ENCODE measurements at regions not wholly inside any gene's neighbourhood (a gene's known extent, or its start where the extent isn't known, plus 50 kb on each side); places are given as distances from the start of the nearest gene placed in this dataset.

GRCh38 chr1:38305666-38306065 is 259.1 kb upstream of the POU3F1 start:
- DNase-seq (ENCODE audit: insufficient read length, low spot score) (no peak), FAIRE-seq (no peak)
- TF ChIP-seq PAX5 (IDR thresholded peaks at IDR 0.05; ENCODE audit: insufficient read depth, low read length, severe bottlenecking) (no peak), POLR2A (IDR thresholded peaks at IDR 0.05; ENCODE audit: low read depth, low read length) (no peak), POLR2AphosphoS5 (IDR thresholded peaks at IDR 0.05; ENCODE audit: low read depth, low read length) (no peak), TAF1 (IDR thresholded peaks at IDR 0.05; ENCODE audit: low read depth, low read length) (no peak), SPI1 (IDR thresholded peaks at IDR 0.05; ENCODE audit: low read depth, low read length) (no peak)

- no peak for TF ChIP-seq SPI1 (IDR thresholded peaks at IDR 0.05; ENCODE audit: low read depth, low read length)
- no peak for DNase-seq (ENCODE audit: insufficient read length, low spot score)
- FAIRE-seq = no peak
Observed at GRCh38 chr1:38303843-38304242, 257.2 kb upstream of the POU3F1 start.

- TF ChIP-seq POU2F2 (IDR thresholded peaks at IDR 0.05; ENCODE audit: low read depth, low read length) (no peak), POLR2A (IDR thresholded peaks at IDR 0.05; ENCODE audit: low read depth, low read length) (no peak), PAX5 (IDR thresholded peaks at IDR 0.05; ENCODE audit: insufficient read depth, low read length, severe bottlenecking) (no peak), TAF1 (IDR thresholded peaks at IDR 0.05; ENCODE audit: low read depth, low read length) (no peak), POLR2AphosphoS5 (IDR thresholded peaks at IDR 0.05; ENCODE audit: low read depth, low read length) (no peak), SPI1 (IDR thresholded peaks at IDR 0.05; ENCODE audit: low read depth, low read length) (no peak)
- no peak for FAIRE-seq
- DNase-seq (ENCODE audit: insufficient read length, low spot score) = no peak
Observed at GRCh38 chr1:38301040-38301439, 254.4 kb upstream of the POU3F1 start.

- DNase-seq (ENCODE audit: insufficient read length, low spot score) = no peak
- FAIRE-seq = no peak
- TF ChIP-seq SPI1 (IDR thresholded peaks at IDR 0.05; ENCODE audit: low read depth, low read length) (no peak), TAF1 (IDR thresholded peaks at IDR 0.05; ENCODE audit: low read depth, low read length) (no peak), PAX5 (IDR thresholded peaks at IDR 0.05; ENCODE audit: insufficient read depth, low read length, severe bottlenecking) (no peak), POLR2AphosphoS5 (IDR thresholded peaks at IDR 0.05; ENCODE audit: low read depth, low read length) (no peak), POU2F2 (IDR thresholded peaks at IDR 0.05; ENCODE audit: low read depth, low read length) (no peak), POLR2A (IDR thresholded peaks at IDR 0.05; ENCODE audit: low read depth, low read length) (no peak)
Observed at GRCh38 chr1:38300616-38301015, 254.0 kb upstream of the POU3F1 start.

GRCh38 chr1:38297842-38298241 is 251.2 kb upstream of the POU3F1 start:
- TF ChIP-seq PAX5 (IDR thresholded peaks at IDR 0.05; ENCODE audit: insufficient read depth, low read length, severe bottlenecking) (no peak), SPI1 (IDR thresholded peaks at IDR 0.05; ENCODE audit: low read depth, low read length) (no peak), TAF1 (IDR thresholded peaks at IDR 0.05; ENCODE audit: low read depth, low read length) (no peak)
- no peak for FAIRE-seq
- DNase-seq (ENCODE audit: insufficient read length, low spot score) = no peak

- TF ChIP-seq SPI1 (IDR thresholded peaks at IDR 0.05; ENCODE audit: low read depth, low read length) (no peak), POLR2AphosphoS5 (IDR thresholded peaks at IDR 0.05; ENCODE audit: low read depth, low read length) (no peak), TAF1 (IDR thresholded peaks at IDR 0.05; ENCODE audit: low read depth, low read length) (no peak), POU2F2 (IDR thresholded peaks at IDR 0.05; ENCODE audit: low read depth, low read length) (no peak), PAX5 (IDR thresholded peaks at IDR 0.05; ENCODE audit: insufficient read depth, low read length, severe bottlenecking) (no peak), POLR2A (IDR thresholded peaks at IDR 0.05; ENCODE audit: low read depth, low read length) (no peak)
- no peak for FAIRE-seq
- DNase-seq (ENCODE audit: insufficient read length, low spot score) = no peak
Observed at GRCh38 chr1:38297246-38297645, 250.7 kb upstream of the POU3F1 start.

GRCh38 chr1:38296047-38296446 is 249.5 kb upstream of the POU3F1 start:
- DNase-seq (ENCODE audit: insufficient read length, low spot score) = no peak

GRCh38 chr1:38293567-38293966 is 247.0 kb upstream of the POU3F1 start:
- TF ChIP-seq POLR2A (IDR thresholded peaks at IDR 0.05; ENCODE audit: low read depth, low read length) (no peak), PAX5 (IDR thresholded peaks at IDR 0.05; ENCODE audit: insufficient read depth, low read length, severe bottlenecking) (no peak), POU2F2 (IDR thresholded peaks at IDR 0.05; ENCODE audit: low read depth, low read length) (no peak), TAF1 (IDR thresholded peaks at IDR 0.05; ENCODE audit: low read depth, low read length) (no peak), SPI1 (IDR thresholded peaks at IDR 0.05; ENCODE audit: low read depth, low read length) (no peak), POLR2AphosphoS5 (IDR thresholded peaks at IDR 0.05; ENCODE audit: low read depth, low read length) (no peak)
- DNase-seq (ENCODE audit: insufficient read length, low spot score) (no peak), FAIRE-seq (no peak)

More at GRCh38 chr1:38296047-38296446, 249.5 kb upstream of the POU3F1 start:
- no peak for TF ChIP-seq PAX5 (IDR thresholded peaks at IDR 0.05; ENCODE audit: insufficient read depth, low read length, severe bottlenecking)
- no peak for TF ChIP-seq POLR2A (IDR thresholded peaks at IDR 0.05; ENCODE audit: low read depth, low read length)
- no peak for TF ChIP-seq TAF1 (IDR thresholded peaks at IDR 0.05; ENCODE audit: low read depth, low read length)
- TF ChIP-seq SPI1 (IDR thresholded peaks at IDR 0.05; ENCODE audit: low read depth, low read length) = no peak
- TF ChIP-seq POU2F2 (IDR thresholded peaks at IDR 0.05; ENCODE audit: low read depth, low read length) = no peak
- no peak for TF ChIP-seq POLR2AphosphoS5 (IDR thresholded peaks at IDR 0.05; ENCODE audit: low read depth, low read length)
- no peak for FAIRE-seq

- FAIRE-seq (no peak), DNase-seq (ENCODE audit: insufficient read length, low spot score) (no peak)
- no peak for TF ChIP-seq SPI1 (IDR thresholded peaks at IDR 0.05; ENCODE audit: low read depth, low read length)
- TF ChIP-seq PAX5 (IDR thresholded peaks at IDR 0.05; ENCODE audit: insufficient read depth, low read length, severe bottlenecking) = no peak
- no peak for TF ChIP-seq POU2F2 (IDR thresholded peaks at IDR 0.05; ENCODE audit: low read depth, low read length)
- no peak for TF ChIP-seq TAF1 (IDR thresholded peaks at IDR 0.05; ENCODE audit: low read depth, low read length)
- TF ChIP-seq POLR2A (IDR thresholded peaks at IDR 0.05; ENCODE audit: low read depth, low read length) = no peak
- no peak for TF ChIP-seq POLR2AphosphoS5 (IDR thresholded peaks at IDR 0.05; ENCODE audit: low read depth, low read length)
Observed at GRCh38 chr1:38292969-38293368, 246.4 kb upstream of the POU3F1 start.

GRCh38 chr1:38291906-38292521 is 245.4 kb upstream of the POU3F1 start:
- DNase-seq (ENCODE audit: insufficient read length, low spot score) (no peak), FAIRE-seq (no peak)
- no peak for TF ChIP-seq TAF1 (IDR thresholded peaks at IDR 0.05; ENCODE audit: low read depth, low read length)
- no peak for TF ChIP-seq POU2F2 (IDR thresholded peaks at IDR 0.05; ENCODE audit: low read depth, low read length)
- no peak for TF ChIP-seq SPI1 (IDR thresholded peaks at IDR 0.05; ENCODE audit: low read depth, low read length)
- no peak for TF ChIP-seq POLR2A (IDR thresholded peaks at IDR 0.05; ENCODE audit: low read depth, low read length)
- TF ChIP-seq POLR2AphosphoS5 (IDR thresholded peaks at IDR 0.05; ENCODE audit: low read depth, low read length) = no peak
- no peak for TF ChIP-seq PAX5 (IDR thresholded peaks at IDR 0.05; ENCODE audit: insufficient read depth, low read length, severe bottlenecking)

Data from GM12891 (cell line).